Left renal pelvis (tissue), 4 donors: ENCODE measurements at regions not wholly inside any gene's neighbourhood (a gene's known extent, or its start where the extent isn't known, plus 50 kb on each side); places are given as distances from the start of the nearest gene placed in this dataset.

ENCODE experiments used
- DNase-seq, 4 donors: peaks; one replicate each; pipeline ENCODE4 v3.0.0-alpha.2; 2013; ENCODE audit warnings: low read depth in 4 of 4, low spot score in 3 of 4

- no peak for DNase-seq
Observed at GRCh38 chr9:134987376-134987775, 69.7 kb upstream of the FCN1 start.

DNA sequence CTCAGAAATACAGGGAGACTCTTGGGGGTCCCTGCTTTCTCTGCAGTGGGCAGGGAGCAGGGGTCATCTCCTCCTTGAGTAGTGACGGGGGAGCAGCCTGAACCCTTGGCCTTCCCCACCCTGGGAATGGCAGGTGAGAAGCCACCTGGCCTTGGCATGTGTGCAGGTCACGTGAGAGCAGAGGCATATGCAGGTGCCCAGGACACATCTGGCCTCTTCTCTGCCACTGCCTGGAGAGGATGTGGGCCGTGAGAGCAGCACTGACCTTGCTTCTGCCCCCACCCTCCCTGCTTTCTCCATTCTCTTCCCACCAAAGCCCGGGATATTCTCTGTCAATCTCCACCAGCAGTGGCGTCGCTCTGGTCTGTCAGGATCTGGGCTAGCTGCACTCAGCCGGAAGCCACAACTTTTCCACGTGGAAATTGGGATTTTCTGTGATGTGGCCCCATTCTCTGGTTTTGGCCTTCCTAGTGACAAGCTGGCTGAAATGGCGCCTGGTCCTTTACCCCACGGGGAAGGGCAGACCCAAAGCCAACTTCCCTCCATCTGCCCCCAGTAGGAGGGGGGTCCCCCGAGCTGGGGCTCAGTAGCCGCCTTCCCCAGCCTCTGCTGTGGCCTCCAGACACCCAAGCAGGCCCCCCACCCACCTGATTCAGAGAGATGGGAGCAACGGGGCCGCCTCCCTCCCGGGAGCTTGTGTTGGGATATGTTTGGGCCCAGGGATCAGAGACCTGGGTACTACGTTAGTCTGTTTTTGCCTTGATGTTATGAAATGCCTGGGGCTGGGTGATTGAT lies 70.4 kb upstream of the FCN1 start:
- no peak for DNase-seq

DNA sequence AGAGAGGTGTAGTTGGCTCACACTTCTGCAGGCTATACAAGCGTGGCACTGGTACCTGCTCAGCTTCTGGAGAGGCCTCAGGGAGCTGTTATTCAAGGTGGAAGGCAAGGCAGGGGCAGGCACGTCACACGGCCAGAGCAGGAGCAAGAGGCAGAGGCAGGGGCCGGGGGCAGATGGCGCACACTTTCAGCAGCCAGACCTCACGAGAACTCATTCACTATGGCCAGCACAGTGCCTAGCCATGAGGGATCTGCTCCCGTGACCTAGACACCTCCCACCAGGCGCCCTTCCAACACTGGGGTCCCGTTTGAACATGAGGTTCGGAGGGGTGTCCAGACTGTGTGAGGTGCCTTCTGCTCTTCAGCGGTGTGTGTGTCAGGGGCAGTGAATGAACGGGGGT lies 71.0 kb upstream of the FCN1 start:
- DNase-seq: no peak

DNA sequence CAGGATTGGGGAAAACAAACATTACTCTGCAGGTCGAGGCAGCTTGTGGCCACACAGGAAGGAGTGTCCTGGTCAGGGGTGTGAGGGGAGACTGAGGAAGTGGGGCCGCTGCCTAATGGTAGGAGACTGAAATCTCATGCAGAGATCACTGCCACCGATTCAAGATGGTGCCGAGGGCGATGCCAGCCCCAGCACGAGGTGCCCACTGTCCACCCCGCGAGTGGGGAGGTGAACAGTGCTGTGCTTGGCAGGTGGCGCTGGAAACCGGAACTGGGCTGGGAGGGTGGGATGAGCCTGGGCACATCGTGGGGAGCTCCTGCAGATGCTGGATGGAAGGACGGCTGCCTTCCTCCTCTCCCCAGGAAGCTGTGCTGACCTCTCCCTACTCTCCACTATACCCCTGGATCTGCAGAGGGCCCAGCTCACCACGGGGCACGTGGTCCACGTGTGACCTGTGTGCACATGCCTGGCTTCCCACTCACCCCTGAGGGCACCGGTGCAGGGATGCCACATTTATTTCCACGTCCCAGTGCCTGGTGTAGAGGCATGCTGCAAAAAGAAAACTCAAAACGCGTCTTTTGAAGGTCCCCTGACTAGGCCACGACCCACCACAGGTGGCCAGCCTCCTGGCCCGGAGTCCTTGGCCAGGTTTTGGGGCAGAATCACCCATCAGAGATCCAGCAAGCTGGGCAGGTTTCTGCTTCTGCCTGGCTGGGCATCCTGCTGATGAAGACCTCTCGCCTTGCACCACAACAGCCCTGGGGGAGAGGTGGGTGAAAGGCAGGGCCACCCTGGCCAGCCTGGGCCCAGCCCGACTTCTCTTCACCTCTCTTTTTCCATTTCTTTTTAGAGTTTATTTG lies 71.7 kb upstream of the FCN1 start:
- DNase-seq: no peak

GRCh38 chr9:134991808-134992754 lies 74.4 kb upstream of the FCN1 start:
- DNase-seq: no peak

- DNase-seq: peak in 2 of 4 donors; percentile 14 to 21
Observed at GRCh38 chr9:134992755-134993124, 75.0 kb upstream of the FCN1 start.

GRCh38 chr9:134993416-134993815 lies 75.7 kb upstream of the FCN1 start:
- no peak for DNase-seq

- DNase-seq: no peak
Observed at GRCh38 chr9:134993996-134994720, 76.4 kb upstream of the FCN1 start.

- no peak for DNase-seq
Observed at GRCh38 chr9:134994926-134995791, 77.4 kb upstream of the FCN1 start.

DNA sequence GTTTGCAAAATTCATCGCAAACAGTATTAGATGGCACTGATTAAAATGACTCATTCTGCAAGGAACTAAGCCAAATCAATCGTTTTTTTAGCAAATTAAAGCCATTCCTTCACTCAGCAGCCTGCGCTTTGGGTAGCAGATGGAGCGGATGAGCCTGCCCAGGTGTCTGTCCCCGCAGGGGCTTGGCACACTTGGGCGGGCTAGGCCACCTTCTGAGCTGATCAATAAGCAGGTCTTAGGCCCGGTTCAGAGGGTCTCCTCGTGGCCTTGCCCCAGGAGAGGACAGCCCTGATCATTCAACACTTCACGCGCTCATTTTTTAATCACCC lies 78.0 kb upstream of the FCN1 start:
- no peak for DNase-seq

- no peak for DNase-seq
Observed at GRCh38 chr9:134996591-134997530, 79.1 kb upstream of the FCN1 start.

GRCh38 chr9:135000647-135001245 lies 83.0 kb upstream of the FCN1 start:
- DNase-seq: no peak

- no peak for DNase-seq
Observed at GRCh38 chr9:135001526-135001925, 83.8 kb upstream of the FCN1 start.

DNA sequence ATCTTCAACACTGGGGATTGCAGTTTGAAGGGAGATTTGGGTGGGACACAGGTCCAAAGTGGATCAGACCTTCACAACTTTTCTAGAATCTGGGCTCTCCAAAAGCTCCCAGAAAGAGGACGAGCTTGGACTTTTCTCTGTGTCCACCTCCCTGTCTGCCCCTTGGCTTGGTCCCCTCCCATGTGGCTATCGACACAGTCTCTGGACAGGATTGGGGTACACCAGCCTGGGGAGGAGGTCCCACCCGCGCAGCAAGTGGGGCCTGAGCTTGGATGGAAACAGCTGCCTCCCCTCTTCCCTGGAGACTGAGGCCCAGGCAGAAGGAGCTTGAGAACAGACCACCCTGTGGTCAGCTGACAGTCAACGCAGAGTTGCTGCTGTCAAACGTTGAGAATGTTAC lies 84.6 kb upstream of the FCN1 start:
- DNase-seq: no peak

DNA sequence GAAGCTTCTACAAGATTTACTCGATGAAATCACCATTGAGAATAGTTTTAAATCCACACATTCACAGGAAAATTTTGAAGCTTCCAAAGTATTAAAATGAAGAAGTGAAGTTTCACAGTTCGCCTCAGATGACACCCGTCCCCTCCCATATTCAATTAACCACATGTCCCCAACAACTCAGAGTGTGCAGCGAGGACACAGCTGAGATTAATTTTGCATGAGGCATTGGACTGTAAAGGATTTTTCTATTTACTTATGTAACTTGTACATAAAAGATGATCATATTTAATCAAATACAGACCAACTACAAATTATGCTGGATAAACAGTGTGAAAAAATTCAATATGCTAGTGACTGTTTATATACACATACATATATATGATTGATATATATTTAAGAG lies 84.7 kb upstream of the OLFM1 start:
- no peak for DNase-seq

- no peak for DNase-seq
Observed at GRCh38 chr9:135004772-135005171, 82.7 kb upstream of the OLFM1 start.

DNA sequence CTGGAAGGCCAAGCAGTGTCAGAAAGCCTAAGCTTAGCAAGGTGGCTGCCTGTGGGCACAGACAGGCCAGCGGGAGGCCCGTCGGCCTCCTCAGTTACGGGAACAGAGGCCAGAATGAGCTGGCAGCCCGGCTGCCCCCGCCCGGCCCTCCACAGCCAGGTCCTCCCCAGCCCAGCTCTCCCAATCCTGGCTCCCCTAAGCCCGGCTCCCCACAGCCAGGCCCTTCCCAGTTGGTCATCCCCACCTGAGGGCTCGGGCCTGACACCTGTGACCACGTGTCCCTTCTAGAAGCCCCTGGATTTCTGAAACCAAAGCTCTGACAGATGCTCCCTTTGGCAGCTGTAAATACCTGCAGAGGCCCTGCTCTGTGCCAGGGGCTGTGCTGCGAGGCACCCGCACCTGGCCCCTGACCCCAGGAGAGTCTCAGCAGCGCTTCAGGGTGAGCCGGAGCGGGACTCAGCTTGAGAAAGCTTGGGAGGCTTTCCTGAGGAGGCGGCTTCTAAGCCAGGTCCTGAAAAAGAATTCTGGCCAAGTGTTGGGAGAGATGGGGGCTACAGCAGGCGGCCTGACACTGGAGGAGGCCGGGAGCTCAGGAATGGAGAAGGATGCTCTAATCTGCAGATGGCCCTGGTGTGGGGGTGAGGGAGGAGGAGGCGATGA lies 80.4 kb upstream of the OLFM1 start:
- no peak for DNase-seq
